GM10266 (cell line): ENCODE measurements at regions not wholly inside any gene's neighbourhood (a gene's known extent, or its start where the extent isn't known, plus 50 kb on each side); places are given as distances from the start of the nearest gene placed in this dataset.

Experiments used
- DNase-seq: peaks from one replicate; pipeline ENCODE4 v3.0.0; 2012; ENCODE audit errors: extremely low spot score
- CTCF ChIP-seq: IDR thresholded peaks from 2 replicates; pipeline ENCODE4 v1.5.1; 2012; ENCODE audit warnings: mild to moderate bottlenecking, low read depth; ENCODE audit not compliant: control insufficient read depth, insufficient read depth; ENCODE audit errors: missing control alignments

- no peak for TF ChIP-seq CTCF
- DNase-seq: no peak
Measured at GRCh38 chrX:4878640-4879039, 1165.2 kb upstream of the PRKX start.

- DNase-seq: no peak
- no peak for TF ChIP-seq CTCF
Measured at GRCh38 chrX:4876268-4876667, 1162.8 kb upstream of the PRKX start.

- DNase-seq: no peak
Measured at GRCh38 chrX:4851534-4851933, 1138.1 kb upstream of the PRKX start.

GRCh38 chrX:4850312-4850711 lies 1136.9 kb upstream of the PRKX start:
- no peak for DNase-seq

More at GRCh38 chrX:4851534-4851933, 1138.1 kb upstream of the PRKX start:
- no peak for TF ChIP-seq CTCF

GRCh38 chrX:4844376-4844775 lies 1130.9 kb upstream of the PRKX start:
- no peak for DNase-seq
- TF ChIP-seq CTCF: no peak

More at GRCh38 chrX:4850312-4850711, 1136.9 kb upstream of the PRKX start:
- no peak for TF ChIP-seq CTCF

- TF ChIP-seq CTCF: no peak
- no peak for DNase-seq
Measured at GRCh38 chrX:4841216-4841745, 1127.8 kb upstream of the PRKX start.

GRCh38 chrX:4831574-4831973 lies 1118.1 kb upstream of the PRKX start:
- DNase-seq: no peak
- TF ChIP-seq CTCF: no peak
